PC-9 (cell line): ENCODE measurements at regions not wholly inside any gene's neighbourhood (a gene's known extent, or its start where the extent isn't known, plus 50 kb on each side); places are given as distances from the start of the nearest gene placed in this dataset.

ENCODE experiments used
- BruUV-seq: library from RNA; stranded (reverse); fragments of 400-500 nt; replicated peaks from 2 replicates; lab custom pipeline; 2021; lab: Mats Ljungman, UMichigan
- CTCF ChIA-PET: fragments of 300-600 bp; sonication (Branson Sonifier 250); formaldehyde crosslinking; loops from one replicate; lab custom pipeline; 2022; ENCODE audit warnings: antibody characterized with exemption; lab: Charles Lee
- POLR2A ChIA-PET: fragments of 300-600 bp; sonication (Branson Sonifier 250); formaldehyde crosslinking; loops from one replicate; lab custom pipeline; 2022; ENCODE audit warnings: antibody characterized with exemption; ENCODE audit not compliant: unreplicated experiment; lab: Charles Lee
- DNase-seq, 2 experiments: peaks; one replicate each; pipeline versions ENCODE4 v3.0.0 to v3.0.0-alpha.2; 2015 to 2022; ENCODE audit warnings: mixed read lengths in 1 of 2
- H2AFZ ChIP-seq: fragments of 200-600 bp; sonication (generic); 2 replicates; pipeline ENCODE4 v1.8.1; 2017; ENCODE audit warnings: antibody characterized with exemption
- H3F3A ChIP-seq: fragments of 200-600 bp; sonication (generic); 2 replicates; pipeline ENCODE4 v1.8.1; 2017; ENCODE audit warnings: antibody characterized with exemption, mild to moderate bottlenecking, low read depth; ENCODE audit not compliant: insufficient read depth
- H3K27ac ChIP-seq: fragments of 200-600 bp; sonication (generic); 2 replicates; pipeline ENCODE4 v1.6.1; 2016; ENCODE audit warnings: mixed run types
- H3K27me3 ChIP-seq: fragments of 200-600 bp; sonication (generic); 2 replicates; pipeline ENCODE4 v1.6.1; 2016; ENCODE audit warnings: low read depth, mixed run types; ENCODE audit not compliant: insufficient read depth
- H3K36me3 ChIP-seq: fragments of 200-600 bp; sonication (generic); 2 replicates; pipeline ENCODE4 v1.6.1; 2016; ENCODE audit warnings: low read depth, mixed run types
- H3K4me1 ChIP-seq: fragments of 200-600 bp; sonication (generic); replicated peaks from 2 replicates; pipeline ENCODE4 v1.6.1; 2016; ENCODE audit warnings: mixed run types; ENCODE audit not compliant: insufficient read depth
- H3K4me2 ChIP-seq: fragments of 200-600 bp; sonication (generic); 2 replicates; pipeline ENCODE4 v1.6.1; 2017; ENCODE audit warnings: mixed run types
- H3K4me3 ChIP-seq: fragments of 200-600 bp; sonication (generic); 2 replicates; pipeline ENCODE4 v1.6.1; 2016; ENCODE audit warnings: mixed run types
- H3K79me2 ChIP-seq: fragments of 200-600 bp; sonication (generic); 2 replicates; pipeline ENCODE4 v1.6.1; 2017; ENCODE audit warnings: low read depth, mixed run types
- H3K9me2 ChIP-seq: fragments of 200-600 bp; sonication (generic); 2 replicates; pipeline ENCODE4 v1.8.1; 2017; ENCODE audit warnings: mild to moderate bottlenecking; ENCODE audit not compliant: insufficient read depth
- H3K9me3 ChIP-seq: fragments of 200-600 bp; sonication (generic); 2 replicates; pipeline ENCODE4 v1.8.1; 2016; ENCODE audit warnings: low read depth; ENCODE audit not compliant: insufficient read depth
- H4K20me1 ChIP-seq: fragments of 200-600 bp; sonication (generic); 2 replicates; pipeline ENCODE4 v1.8.1; 2017; ENCODE audit not compliant: insufficient read depth
- EZH2 ChIP-seq: fragments of 200-600 bp; sonication (generic); IDR thresholded peaks from 2 replicates; pipeline ENCODE4 v1.8.0; 2017; ENCODE audit warnings: antibody characterized with exemption, low read depth
- intact Hi-C: fragments of 100-400 bp; cut with micrococcal nuclease; formaldehyde crosslinking; loops from one replicate; pipeline ENCODE4 v1.10.0; 2022; ENCODE audit not compliant: unreplicated experiment
- TF ChIP-seq, protein P1 (sequence below): fragments of 200-600 bp; sonication (generic); conservative IDR thresholded peaks from 2 replicates; pipeline ENCODE4 v1.6.1; 2017; ENCODE audit warnings: mixed run types, antibody characterized with exemption, mild to moderate bottlenecking, moderate library complexity

DNA sequence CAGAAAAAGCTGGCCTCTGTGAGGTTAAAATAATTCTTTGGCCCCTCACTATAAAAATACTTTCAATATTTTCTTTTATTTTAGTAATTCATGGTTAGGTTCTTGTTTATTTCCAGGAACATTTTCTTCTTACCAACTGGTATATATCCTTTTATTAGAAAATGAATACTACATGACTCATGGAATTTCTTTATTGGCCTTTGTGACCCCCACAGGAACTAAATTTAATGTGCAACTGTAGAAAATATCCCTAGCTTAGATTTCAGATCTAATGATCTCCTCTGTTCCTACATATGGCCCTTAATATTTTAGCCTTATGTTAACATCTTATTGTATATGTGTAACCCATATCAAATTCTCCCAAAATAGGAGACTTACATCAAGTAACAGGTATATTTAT, 429.9 kb downstream of the NR2F1-AS1 start:
- Histone ChIP-seq H3K9me3 (no peaks in the 10 kb centered on the region; the same call in 1 of the 2 replicates), H3K79me2 (no peaks in the 10 kb centered on the region), H4K20me1 (no peaks in the 10 kb centered on the region), H3K4me2 (peak overlapping the region; percentile 23; the same call in 1 of the 2 replicates), H3K4me1 (peaks cover 14% of the 10 kb centered on the region), H2AFZ (no peak overlapping the region), H3K36me3 (no peaks in the 10 kb centered on the region), H3K9me2 (no peaks in the 10 kb centered on the region), H3K4me3 (no peak overlapping the region), H3K27me3 (no peaks in the 10 kb centered on the region), H3F3A (no peaks in the 10 kb centered on the region), H3K27ac (no peak overlapping the region)
- no TSS peak for BruUV-seq
- POLR2A ChIA-PET, result no interaction called here
- CTCF ChIA-PET, result no interaction called here
- intact Hi-C loops, result no loop called here
- no peak for TF ChIP-seq EZH2
- TF ChIP-seq, protein P1, sequence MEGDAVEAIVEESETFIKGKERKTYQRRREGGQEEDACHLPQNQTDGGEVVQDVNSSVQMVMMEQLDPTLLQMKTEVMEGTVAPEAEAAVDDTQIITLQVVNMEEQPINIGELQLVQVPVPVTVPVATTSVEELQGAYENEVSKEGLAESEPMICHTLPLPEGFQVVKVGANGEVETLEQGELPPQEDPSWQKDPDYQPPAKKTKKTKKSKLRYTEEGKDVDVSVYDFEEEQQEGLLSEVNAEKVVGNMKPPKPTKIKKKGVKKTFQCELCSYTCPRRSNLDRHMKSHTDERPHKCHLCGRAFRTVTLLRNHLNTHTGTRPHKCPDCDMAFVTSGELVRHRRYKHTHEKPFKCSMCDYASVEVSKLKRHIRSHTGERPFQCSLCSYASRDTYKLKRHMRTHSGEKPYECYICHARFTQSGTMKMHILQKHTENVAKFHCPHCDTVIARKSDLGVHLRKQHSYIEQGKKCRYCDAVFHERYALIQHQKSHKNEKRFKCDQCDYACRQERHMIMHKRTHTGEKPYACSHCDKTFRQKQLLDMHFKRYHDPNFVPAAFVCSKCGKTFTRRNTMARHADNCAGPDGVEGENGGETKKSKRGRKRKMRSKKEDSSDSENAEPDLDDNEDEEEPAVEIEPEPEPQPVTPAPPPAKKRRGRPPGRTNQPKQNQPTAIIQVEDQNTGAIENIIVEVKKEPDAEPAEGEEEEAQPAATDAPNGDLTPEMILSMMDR, result no peak
- no peak for DNase-seq

DNA sequence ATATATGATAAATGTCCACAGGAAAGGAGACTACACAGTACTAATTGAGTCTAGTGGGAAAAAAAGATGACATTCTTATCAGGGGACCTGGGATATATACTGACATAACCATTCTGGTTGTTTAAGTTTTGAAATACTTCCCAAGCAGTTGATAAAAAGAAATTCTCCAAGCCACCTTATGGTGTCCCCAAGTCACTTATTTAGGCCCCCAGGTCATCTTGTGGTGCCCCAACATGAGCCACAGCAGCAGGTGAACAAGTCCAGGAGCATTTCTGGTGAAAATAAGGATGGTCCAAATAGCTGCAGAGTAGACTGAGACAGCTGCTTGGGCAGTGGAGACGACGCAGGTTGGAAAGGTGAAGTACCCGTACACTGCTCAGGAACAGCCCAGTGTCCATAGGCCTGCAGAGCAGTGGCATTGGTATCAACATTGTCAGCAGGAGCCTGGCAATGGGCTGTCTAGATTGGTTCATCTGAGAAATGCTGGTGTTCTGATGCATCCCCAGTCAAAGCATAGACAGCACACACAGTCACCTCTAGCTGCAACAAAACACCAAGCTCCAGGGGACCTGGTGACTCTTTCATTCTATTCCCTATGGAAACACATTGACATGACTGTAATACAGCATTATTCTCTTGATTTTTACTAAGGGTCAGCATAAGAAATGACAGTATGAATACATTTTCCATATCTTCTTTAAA, 430.6 kb downstream of the NR2F1-AS1 start:
- Histone ChIP-seq H3K4me2 (peak overlapping the region; percentile 23; the same call in 1 of the 2 replicates), H4K20me1 (no peaks in the 10 kb centered on the region), H2AFZ (no peak overlapping the region), H3K9me3 (no peaks in the 10 kb centered on the region; the same call in 1 of the 2 replicates), H3F3A (no peaks in the 10 kb centered on the region), H3K4me1 (peaks cover 14% of the 10 kb centered on the region), H3K9me2 (no peaks in the 10 kb centered on the region), H3K36me3 (no peaks in the 10 kb centered on the region), H3K4me3 (no peak overlapping the region), H3K27me3 (no peaks in the 10 kb centered on the region), H3K27ac (no peak overlapping the region), H3K79me2 (no peaks in the 10 kb centered on the region)
- POLR2A ChIA-PET, result no interaction called here
- intact Hi-C loops, result no loop called here
- no peak for TF ChIP-seq EZH2
- TF ChIP-seq, protein P1, result no peak
- BruUV-seq, result no TSS peak
- CTCF ChIA-PET, result no interaction called here
- no peak for DNase-seq

DNA sequence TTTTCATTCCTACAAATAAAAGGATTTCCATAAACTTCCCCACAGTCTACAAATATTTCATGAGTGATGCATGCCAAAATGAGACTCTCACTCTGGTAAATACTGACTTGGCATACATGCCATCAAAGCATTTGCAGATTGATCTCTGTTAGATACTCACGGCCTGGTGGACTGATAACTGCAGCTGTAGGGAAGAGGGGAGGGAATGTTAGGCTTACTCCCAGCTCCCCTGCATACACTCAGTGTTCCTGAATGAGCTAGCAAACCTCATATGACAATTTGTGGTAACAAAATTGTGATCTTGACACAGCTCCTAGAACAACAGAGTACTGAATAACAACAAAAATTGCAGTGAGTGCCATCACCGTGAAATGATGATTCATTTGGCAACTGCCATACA, 435.3 kb downstream of the NR2F1-AS1 start:
- intact Hi-C loops, result no loop called here
- Histone ChIP-seq H4K20me1 (no peaks in the 10 kb centered on the region), H3K79me2 (no peaks in the 10 kb centered on the region), H3K4me2 (no peak overlapping the region), H3K27ac (no peak overlapping the region), H3K9me2 (no peaks in the 10 kb centered on the region), H3K27me3 (no peaks in the 10 kb centered on the region), H3K4me1 (peaks cover 3% of the 10 kb centered on the region), H3K4me3 (no peak overlapping the region), H2AFZ (no peak overlapping the region), H3F3A (no peaks in the 10 kb centered on the region; the same call in 1 of the 2 replicates), H3K9me3 (no peaks in the 10 kb centered on the region), H3K36me3 (no peaks in the 10 kb centered on the region)
- TF ChIP-seq EZH2, result no peak
- TF ChIP-seq, protein P1, result no peak
- no TSS peak for BruUV-seq
- no peak for DNase-seq
- ChIA-PET CTCF (no interaction called here), POLR2A (no interaction called here)
